SK-N-SH treated with all-trans-retinoic acid at 6 μM for 48 hours (cell line): ENCODE measurements at regions not wholly inside any gene's neighbourhood (a gene's known extent, or its start where the extent isn't known, plus 50 kb on each side); places are given as distances from the start of the nearest gene placed in this dataset.

Experiments used
- ESRRG ChIP-seq: fragments of 250-450 bp; sonication (Bioruptor Pico); IDR thresholded peaks from 2 replicates; pipeline ENCODE4 v1.6.1; 2021; ENCODE audit warnings: mild to moderate bottlenecking
- ISL1 ChIP-seq: fragments of 250-450 bp; sonication (Bioruptor Pico); IDR thresholded peaks from 2 replicates; pipeline ENCODE4 v2.1.2; 2022; ENCODE audit warnings: mild to moderate bottlenecking, moderate library complexity
- OSR1 ChIP-seq: fragments of 250-450 bp; sonication (Bioruptor Pico); IDR thresholded peaks from 2 replicates; pipeline ENCODE4 v1.8.0; 2022; ENCODE audit warnings: moderate library complexity, mild to moderate bottlenecking, inconsistent platforms
- PATZ1 ChIP-seq: fragments of 250-450 bp; sonication (Bioruptor Pico); IDR thresholded peaks from 2 replicates; pipeline ENCODE4 v1.8.0; 2020; ENCODE audit warnings: mild to moderate bottlenecking, moderate library complexity, borderline replicate concordance
- RARB ChIP-seq: fragments of 250-450 bp; sonication (Bioruptor Pico); IDR thresholded peaks from 2 replicates; pipeline ENCODE4 v1.8.0; 2021; ENCODE audit warnings: mild to moderate bottlenecking, moderate library complexity
- ZFP30 ChIP-seq: fragments of 450-650 bp; formaldehyde crosslinking; IDR thresholded peaks from 2 replicates; pipeline ENCODE4 v1.5.0; 2022; ENCODE audit warnings: mild to moderate bottlenecking, moderate library complexity
- ZNF565 ChIP-seq: fragments of 450-650 bp; formaldehyde crosslinking; conservative IDR thresholded peaks from 2 replicates; pipeline ENCODE4 v1.5.0; 2020; ENCODE audit warnings: low read depth, mild to moderate bottlenecking, moderate library complexity
- TF ChIP-seq, protein P1 (sequence below): fragments of 250-450 bp; sonication (Bioruptor Pico); IDR thresholded peaks from 2 replicates; pipeline ENCODE4 v1.5.1; 2020; ENCODE audit warnings: low read depth, mild to moderate bottlenecking, moderate library complexity

DNA sequence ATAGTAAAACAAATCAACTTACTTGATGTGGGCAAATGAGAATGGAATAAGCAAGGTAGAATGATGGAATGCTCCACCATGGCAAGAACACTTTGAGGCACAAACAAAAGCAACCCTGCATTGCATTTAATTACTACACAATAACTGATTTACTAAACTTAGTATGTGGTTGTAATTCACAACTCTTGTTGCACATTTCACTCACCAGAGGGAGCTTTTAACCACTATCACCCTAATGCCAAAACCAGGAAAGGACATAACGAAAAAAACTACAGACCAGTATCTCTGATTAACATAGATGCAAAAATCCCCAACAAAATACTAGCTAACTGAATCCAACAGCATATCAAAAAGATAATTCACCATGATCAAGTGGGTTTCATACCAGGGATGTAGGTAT is 659.8 kb downstream of the CPS1 start:
- TF ChIP-seq ZNF565 (no peak), PATZ1 (CRISPR knock-in tag) (no peak), OSR1 (no peak), RARB (CRISPR knock-in tag) (no peak), ISL1 (CRISPR knock-in tag) (no peak), ESRRG (CRISPR knock-in tag) (no peak), ZFP30 (CRISPR knock-in tag) (no peak)
- TF ChIP-seq, protein P1, sequence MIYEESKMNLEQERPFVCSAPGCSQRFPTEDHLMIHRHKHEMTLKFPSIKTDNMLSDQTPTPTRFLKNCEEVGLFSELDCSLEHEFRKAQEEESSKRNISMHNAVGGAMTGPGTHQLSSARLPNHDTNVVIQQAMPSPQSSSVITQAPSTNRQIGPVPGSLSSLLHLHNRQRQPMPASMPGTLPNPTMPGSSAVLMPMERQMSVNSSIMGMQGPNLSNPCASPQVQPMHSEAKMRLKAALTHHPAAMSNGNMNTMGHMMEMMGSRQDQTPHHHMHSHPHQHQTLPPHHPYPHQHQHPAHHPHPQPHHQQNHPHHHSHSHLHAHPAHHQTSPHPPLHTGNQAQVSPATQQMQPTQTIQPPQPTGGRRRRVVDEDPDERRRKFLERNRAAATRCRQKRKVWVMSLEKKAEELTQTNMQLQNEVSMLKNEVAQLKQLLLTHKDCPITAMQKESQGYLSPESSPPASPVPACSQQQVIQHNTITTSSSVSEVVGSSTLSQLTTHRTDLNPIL (CRISPR knock-in tag): no peak
